HL-60 (cell line): ENCODE measurements at regions not wholly inside any gene's neighbourhood (a gene's known extent, or its start where the extent isn't known, plus 50 kb on each side); places are given as distances from the start of the nearest gene placed in this dataset.

Experiments
- DNase-seq, 2 experiments: peaks; one replicate each; pipeline ENCODE4 v3.0.0-alpha.2; 2010 to 2020; ENCODE audit warnings: low read depth in 1 of 2, low spot score in 1 of 2
- H3K27ac ChIP-seq: fragments of 250-450 bp; sonication (Bioruptor Pico); replicated peaks from 2 replicates; pipeline ENCODE4 v1.5.1; 2020; ENCODE audit warnings: mild to moderate bottlenecking, moderate library complexity
- H3K27me3 ChIP-seq: fragments of 250-450 bp; sonication (Bioruptor Pico); 2 replicates; pipeline ENCODE4 v1.5.1; 2021; ENCODE audit warnings: mild to moderate bottlenecking, moderate library complexity; ENCODE audit not compliant: insufficient read depth, poor library complexity, severe bottlenecking
- H3K4me3 ChIP-seq: replicated peaks from 2 replicates; pipeline ENCODE4 v1.5.1; 2011; ENCODE audit warnings: mild to moderate bottlenecking, control low read depth, low read length; ENCODE audit not compliant: insufficient read depth
- CTCF ChIP-seq: IDR thresholded peaks from one replicate; pipeline ENCODE4 v1.5.1; 2011; ENCODE audit warnings: low read length, control low read depth, inconsistent platforms; ENCODE audit not compliant: insufficient read depth
- GABPA ChIP-seq: IDR thresholded peaks from 2 replicates; pipeline ENCODE4 v1.6.1; 2012; ENCODE audit warnings: low read depth
- POLR2AphosphoS5 ChIP-seq: IDR thresholded peaks from 2 replicates; pipeline ENCODE4 v1.6.1; 2012; ENCODE audit warnings: low read depth
- REST ChIP-seq: IDR thresholded peaks from 2 replicates; pipeline ENCODE4 v1.6.1; 2012; ENCODE audit warnings: low read depth; ENCODE audit not compliant: insufficient replicate concordance
- SPI1 ChIP-seq: IDR thresholded peaks from 2 replicates; pipeline ENCODE4 v1.6.1; 2012; ENCODE audit warnings: low read depth, mild to moderate bottlenecking, borderline replicate concordance

DNA sequence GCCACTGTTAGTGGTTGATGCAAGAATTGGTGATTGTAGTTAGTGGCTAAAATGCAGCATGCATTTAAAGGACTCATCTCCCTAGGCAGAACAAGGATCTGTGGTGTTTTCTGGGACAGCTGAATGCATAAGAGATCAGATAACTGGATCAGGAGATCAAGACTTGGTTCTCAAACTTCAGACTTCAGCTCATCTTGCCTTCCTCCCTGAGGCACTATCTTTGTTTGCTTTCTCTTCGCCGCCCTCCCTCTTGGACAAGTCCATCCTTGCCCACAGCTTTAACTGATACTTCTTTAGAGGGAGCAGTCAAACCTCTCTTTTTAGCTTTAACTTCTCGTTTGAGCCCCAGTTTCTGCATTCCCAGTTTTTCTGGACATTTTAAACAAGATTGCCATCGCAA is 195.4 kb upstream of the TPRG1 start:
- H3K27ac ChIP-seq = no peak overlapping the region
- TF ChIP-seq POLR2AphosphoS5 (no peak), REST (no peak), CTCF (no peak), GABPA (no peak)
- H3K27me3 ChIP-seq = no peaks in the 10 kb centered on the region
- DNase-seq = no peak
- H3K4me3 ChIP-seq = no peak overlapping the region

GRCh38 chr3:188978421-188979171 is 193.2 kb upstream of the TPRG1 start:
- H3K27me3 ChIP-seq = no peaks in the 10 kb centered on the region
- H3K4me3 ChIP-seq = no peak overlapping the region
- no peak overlapping the region for H3K27ac ChIP-seq
- no peak for TF ChIP-seq CTCF
- no peak for TF ChIP-seq POLR2AphosphoS5
- no peak for TF ChIP-seq REST
- TF ChIP-seq GABPA = no peak
- no peak for TF ChIP-seq SPI1
- DNase-seq = no peak

DNA sequence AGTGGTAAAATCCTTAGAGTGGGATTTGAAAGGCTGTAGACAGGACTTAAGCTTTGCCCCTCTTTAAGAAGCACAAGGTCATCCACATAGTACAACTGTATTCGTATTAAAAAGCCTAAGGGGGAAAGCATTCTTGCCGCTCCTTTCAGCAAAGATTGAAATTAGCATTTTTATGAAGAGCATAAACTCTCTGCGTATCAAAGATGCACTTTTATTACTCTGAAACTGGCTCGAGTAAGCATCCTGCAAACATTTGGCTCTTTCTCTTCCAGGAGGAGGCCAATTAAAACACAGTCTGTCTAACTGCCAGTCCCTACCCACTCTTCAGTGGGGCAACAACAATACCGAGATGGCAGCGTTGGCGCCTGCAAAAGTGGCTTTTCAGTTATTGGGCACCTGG is 192.5 kb upstream of the TPRG1 start:
- DNase-seq = no peak
- no peak for TF ChIP-seq SPI1

DNA sequence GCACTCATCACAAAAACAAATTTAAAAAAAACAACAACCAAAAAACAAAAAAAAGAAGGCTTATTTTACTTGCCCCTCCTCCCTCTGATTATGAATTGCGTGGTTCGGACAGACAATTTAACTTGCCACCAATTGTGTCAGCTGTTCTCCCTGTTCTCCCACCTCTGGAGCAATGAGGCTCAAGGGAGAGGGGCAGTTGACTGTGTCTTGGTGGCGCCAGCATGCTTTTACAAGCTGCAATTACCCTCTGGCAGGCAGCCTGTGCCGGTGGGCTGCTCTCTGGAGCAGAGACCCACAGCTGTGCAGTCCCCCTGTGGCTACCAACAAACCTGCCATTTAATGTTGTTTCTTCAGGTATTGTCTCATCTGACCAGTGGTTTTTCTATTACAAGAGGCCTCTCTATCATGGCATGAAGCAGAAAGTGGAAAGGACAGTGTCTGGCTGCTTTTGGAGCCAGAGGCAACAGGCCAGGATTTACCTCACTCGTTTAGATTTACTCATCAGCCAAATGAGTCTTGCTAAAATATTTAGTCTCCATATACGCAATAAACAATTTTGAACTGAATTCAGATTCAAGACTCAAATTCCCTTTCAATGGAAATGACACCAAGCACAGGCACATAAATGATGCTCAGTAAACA is 192.0 kb upstream of the TPRG1 start:
- no peak for DNase-seq
- Histone ChIP-seq H3K27me3 (no peaks in the 10 kb centered on the region), H3K27ac (no peak overlapping the region), H3K4me3 (no peak overlapping the region)
- TF ChIP-seq REST = no peak
- TF ChIP-seq POLR2AphosphoS5 = no peak
- TF ChIP-seq CTCF = no peak
- no peak for TF ChIP-seq GABPA
- no peak for TF ChIP-seq SPI1

More for the DNA sequence above, 192.5 kb upstream of the TPRG1 start:
- Histone ChIP-seq H3K27me3 (no peaks in the 10 kb centered on the region), H3K27ac (no peak overlapping the region), H3K4me3 (no peak overlapping the region)
